ENCODE measurements at regions not wholly inside any gene's neighbourhood (a gene's known extent, or its start where the extent isn't known, plus 50 kb on each side); places are given as distances from the start of the nearest gene placed in this dataset.

DNA sequence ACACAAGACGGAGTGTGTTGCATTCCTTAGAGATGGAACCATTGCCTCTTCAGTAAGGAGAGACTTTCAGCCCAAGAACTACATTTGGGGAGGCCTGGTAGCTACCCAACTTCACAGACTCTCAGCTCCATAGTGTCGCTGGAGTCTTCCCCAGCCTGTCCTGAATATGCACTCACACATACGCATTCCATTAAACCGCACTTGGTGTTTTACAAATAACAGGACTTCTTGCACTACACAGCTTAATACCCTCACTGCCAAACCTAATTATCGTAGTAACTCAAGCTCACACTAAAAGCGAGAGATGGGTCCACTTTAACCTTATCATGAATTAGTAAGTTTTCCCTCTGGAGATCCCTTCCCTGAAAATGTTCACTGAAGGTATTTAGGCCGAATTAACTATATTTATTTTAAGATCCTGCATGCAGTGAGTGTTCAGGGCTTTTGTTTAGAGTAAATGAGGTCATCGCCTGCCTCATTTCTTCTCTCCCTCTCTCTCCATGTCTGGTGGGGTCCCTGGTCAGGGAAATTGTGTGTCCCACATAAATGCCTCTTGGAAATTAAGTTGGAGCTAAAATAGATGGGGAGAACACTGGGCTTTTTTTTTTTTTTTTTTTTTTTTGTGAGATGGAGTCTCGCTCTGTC is 171.9 kb downstream of the FAM43A start:
- Mint-ChIP-seq H3K27me3 (peaks cover 20% of the 10 kb centered on the region), H3K36me3 (no peaks in the 10 kb centered on the region), H3K9me3 (no peaks in the 10 kb centered on the region), H3K4me3 (no peak overlapping the region), H3K27ac (no peak overlapping the region), H3K4me1 (ENCODE audit: unreplicated experiment) (peaks cover 29% of the 10 kb centered on the region)
- no peak for DNase-seq (ENCODE audit: extremely low spot score, unreplicated experiment)
- TF ChIP-seq CTCF (conservative IDR thresholded peaks at IDR 0.05): no peak

- H3K4me1 Mint-ChIP-seq (ENCODE audit: unreplicated experiment): peaks cover 24% of the 10 kb centered on the region
- H3K27me3 Mint-ChIP-seq: peaks cover 27% of the 10 kb centered on the region
- H3K27ac Mint-ChIP-seq: no peak overlapping the region
- H3K9me3 Mint-ChIP-seq: no peaks in the 10 kb centered on the region
- H3K36me3 Mint-ChIP-seq: no peaks in the 10 kb centered on the region
- H3K4me3 Mint-ChIP-seq: no peak overlapping the region
- TF ChIP-seq CTCF (conservative IDR thresholded peaks at IDR 0.05): no peak
- no peak for DNase-seq (ENCODE audit: extremely low spot score, unreplicated experiment)
Measured at GRCh38 chr3:194858382-194858781, 172.7 kb downstream of the FAM43A start.

GRCh38 chr3:194860725-194861124 is 175.0 kb downstream of the FAM43A start:
- no peak for DNase-seq (ENCODE audit: extremely low spot score, unreplicated experiment)
- Mint-ChIP-seq H3K36me3 (no peaks in the 10 kb centered on the region), H3K4me3 (no peak overlapping the region), H3K27me3 (peaks cover 24% of the 10 kb centered on the region), H3K9me3 (no peaks in the 10 kb centered on the region), H3K27ac (no peak overlapping the region), H3K4me1 (ENCODE audit: unreplicated experiment) (peaks cover 8% of the 10 kb centered on the region)
- no peak for TF ChIP-seq CTCF (conservative IDR thresholded peaks at IDR 0.05)

GRCh38 chr3:194861375-194861774 is 175.7 kb downstream of the FAM43A start:
- H3K27me3 Mint-ChIP-seq: peaks cover 24% of the 10 kb centered on the region

GRCh38 chr3:194865061-194865460 is 179.4 kb downstream of the FAM43A start:
- DNase-seq (ENCODE audit: extremely low spot score, unreplicated experiment): no peak
- no peak overlapping the region for H3K4me3 Mint-ChIP-seq
- no peaks in the 10 kb centered on the region for H3K36me3 Mint-ChIP-seq
- TF ChIP-seq CTCF (conservative IDR thresholded peaks at IDR 0.05): no peak
- H3K27ac Mint-ChIP-seq: no peak overlapping the region
- peaks cover 19% of the 10 kb centered on the region for H3K27me3 Mint-ChIP-seq
- H3K4me1 Mint-ChIP-seq (ENCODE audit: unreplicated experiment): peaks cover 3% of the 10 kb centered on the region
- H3K9me3 Mint-ChIP-seq: no peaks in the 10 kb centered on the region

More at GRCh38 chr3:194861375-194861774, 175.7 kb downstream of the FAM43A start:
- Mint-ChIP-seq H3K9me3 (no peaks in the 10 kb centered on the region), H3K4me3 (no peak overlapping the region), H3K27ac (no peak overlapping the region), H3K36me3 (no peaks in the 10 kb centered on the region), H3K4me1 (ENCODE audit: unreplicated experiment) (peaks cover 8% of the 10 kb centered on the region)
- DNase-seq (ENCODE audit: extremely low spot score, unreplicated experiment): no peak
- TF ChIP-seq CTCF (conservative IDR thresholded peaks at IDR 0.05): no peak
